GF-D8 (cell line): ENCODE measurements at regions not wholly inside any gene's neighbourhood (a gene's known extent, or its start where the extent isn't known, plus 50 kb on each side); places are given as distances from the start of the nearest gene placed in this dataset.

ENCODE experiments used
- DNase-seq: peaks from one replicate; lab custom pipeline; 2025; lab: John Stamatoyannopoulos, UW

DNA sequence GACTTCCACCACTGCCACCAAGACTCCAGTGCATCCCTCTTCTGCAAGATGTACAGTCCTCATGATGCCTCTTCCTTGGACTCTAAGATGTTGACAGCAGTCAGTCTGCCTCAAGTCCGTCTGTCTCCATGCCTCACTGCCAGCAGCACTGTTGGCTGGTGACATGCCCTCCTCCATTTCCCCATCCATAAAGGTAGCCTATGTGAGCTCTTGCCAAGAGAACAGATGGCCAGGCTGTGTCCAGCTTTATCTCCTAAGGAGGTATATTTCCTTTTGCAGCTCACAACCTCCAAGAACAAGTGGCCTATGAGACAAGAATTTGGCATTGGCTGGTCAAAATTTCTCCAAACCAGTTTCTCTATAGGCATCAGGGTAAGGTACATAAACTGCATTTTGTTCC lies 149.3 kb upstream of the HNRNPA3 start:
- no peak for DNase-seq

DNA sequence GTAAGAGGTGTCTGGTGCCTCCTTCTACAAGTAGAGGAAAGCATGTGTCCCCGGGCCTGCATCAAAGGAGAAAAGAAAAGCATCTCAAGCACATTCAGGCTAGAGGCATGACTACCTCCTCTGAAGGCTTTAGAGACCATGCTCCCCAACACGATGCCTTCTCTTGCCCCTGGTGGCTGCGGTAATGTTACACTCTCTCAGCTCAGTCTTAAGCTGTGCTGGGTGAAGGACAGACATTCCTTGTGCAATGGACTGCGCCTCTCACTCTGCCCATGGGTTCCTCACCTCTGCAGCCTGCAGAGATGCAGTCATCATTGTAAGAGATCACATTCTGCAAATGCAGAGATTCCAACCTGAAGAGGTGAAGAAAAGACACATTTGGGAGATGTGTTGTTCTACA lies 148.2 kb upstream of the HNRNPA3 start:
- DNase-seq: no peak

DNA sequence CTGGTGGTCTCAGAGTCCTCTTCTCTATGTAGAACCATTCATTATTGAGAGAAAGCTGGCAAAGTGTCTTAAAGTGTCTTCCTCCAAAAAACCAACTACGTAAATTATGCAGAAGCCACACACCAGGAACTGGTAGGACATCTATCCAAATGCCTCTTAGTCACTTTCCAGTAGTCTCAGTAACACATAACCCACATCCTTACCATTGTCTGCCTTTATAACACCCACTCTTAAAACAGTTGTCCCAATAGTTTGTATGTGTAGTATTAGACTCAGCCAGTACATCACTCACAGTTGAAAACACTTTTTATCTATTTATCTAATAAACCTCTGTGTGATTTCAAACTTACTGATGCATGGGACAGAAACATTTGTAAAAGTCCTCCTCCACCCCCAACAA lies 143.6 kb upstream of the HNRNPA3 start:
- no peak for DNase-seq

DNA sequence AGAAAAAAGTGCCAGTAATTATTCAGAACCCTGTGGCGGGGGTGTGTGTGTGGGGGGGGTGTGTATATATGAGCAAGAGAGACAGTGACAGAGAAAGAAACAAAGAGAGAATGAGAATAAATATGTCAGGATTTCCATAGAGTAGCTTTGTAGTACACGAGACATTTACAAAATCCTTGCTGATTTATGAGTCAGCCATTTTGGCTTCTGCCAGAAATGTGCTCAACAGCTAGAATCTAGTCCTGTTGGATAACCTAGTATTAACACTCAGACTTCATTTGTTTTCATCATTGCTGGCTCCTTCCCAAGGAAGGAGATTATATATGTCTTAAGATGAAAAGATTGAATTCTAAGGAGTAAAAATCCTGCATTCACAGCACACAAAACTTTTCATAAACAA lies 140.5 kb upstream of the HNRNPA3 start:
- no peak for DNase-seq

DNA sequence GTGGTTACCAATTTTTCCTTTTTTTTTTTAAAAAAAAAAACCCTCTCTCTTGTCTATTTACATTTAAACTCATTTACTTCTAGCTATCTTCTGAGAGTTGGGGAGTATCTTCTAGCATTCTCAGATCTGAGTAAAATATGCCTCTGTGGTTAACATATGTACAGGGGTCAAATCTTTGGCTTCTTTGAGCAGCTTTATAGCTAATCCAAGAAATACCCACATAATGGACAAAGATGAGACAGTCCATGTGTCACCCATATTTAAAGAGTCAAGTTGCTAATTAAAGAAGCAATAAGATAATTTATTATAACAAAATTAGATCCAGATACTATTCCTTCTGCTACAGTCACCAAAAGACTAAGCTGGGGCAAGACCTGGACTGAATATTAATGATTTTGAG lies 139.0 kb upstream of the HNRNPA3 start:
- no peak for DNase-seq

DNA sequence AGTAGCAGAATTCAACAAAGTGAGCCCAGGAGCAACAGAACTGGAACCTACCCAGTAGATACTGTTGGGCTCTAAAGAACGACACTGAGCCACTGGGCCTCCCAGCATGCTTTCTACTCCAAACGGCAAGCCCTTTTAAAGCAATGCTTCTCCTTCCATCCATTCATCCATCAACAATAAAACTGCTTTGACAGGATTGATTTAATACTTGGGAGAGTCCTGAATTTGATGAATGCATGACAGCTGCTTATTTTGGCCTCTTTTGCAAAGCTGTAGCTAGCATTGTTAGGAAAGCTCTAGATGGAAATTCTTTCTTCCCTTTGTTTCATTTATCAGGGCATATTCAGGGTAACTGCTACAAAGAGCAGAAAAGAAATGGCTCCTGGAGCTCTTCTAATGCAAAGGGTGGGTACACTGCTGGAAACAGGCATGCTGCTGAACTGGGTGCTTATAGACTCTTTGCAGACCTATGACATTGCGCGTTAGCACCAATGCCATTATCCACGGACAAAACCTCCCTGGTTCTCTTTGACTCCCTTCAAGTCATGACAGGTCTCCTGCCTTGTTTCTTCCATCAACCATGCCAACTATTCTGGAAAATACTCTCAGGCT lies 138.4 kb upstream of the HNRNPA3 start:
- no peak for DNase-seq

DNA sequence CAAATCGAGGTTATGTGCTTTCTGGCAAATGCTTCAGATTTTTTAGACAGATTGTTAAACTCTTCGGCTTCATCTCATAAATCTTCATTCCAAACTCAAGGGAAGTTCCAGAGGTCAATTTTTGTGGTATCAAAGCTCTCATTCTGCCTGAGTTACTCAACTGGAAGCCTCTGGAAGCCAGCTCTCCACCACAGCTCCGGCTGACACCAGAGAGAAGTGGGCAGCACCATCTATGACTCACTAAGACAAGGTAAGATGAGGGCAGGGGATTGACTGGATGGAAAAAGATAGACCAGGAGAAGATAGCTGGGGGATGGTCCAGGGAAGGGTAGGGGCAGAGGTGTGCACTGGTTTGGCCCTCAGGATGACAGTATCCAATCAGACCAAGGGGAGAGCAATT lies 137.3 kb upstream of the HNRNPA3 start:
- no peak for DNase-seq

DNA sequence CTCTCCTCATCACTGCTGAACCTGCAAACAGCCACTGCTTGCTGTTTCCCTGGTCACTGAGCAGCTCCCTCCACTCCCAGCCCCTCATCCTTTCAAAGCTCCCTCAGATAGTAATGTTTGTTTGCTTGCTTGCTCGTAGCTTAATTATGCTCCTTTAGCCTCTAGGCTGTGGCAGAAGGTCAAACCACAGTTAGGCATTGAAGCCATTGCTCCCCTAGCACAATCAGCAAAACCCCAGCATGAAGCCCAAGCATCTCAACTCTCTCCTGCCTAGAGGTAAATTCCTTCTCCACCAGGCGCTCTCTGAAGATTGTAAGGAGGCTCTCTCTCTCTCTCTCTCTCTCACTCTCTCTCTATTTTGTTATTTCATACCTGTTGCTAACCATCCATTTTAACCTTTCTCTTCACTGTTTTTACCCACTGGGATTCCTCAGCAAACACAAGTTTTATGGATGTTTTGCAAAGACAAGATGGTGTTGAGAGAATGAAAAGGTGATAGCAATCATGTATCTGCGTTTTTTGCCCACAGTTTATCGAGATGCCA lies 135.9 kb upstream of the HNRNPA3 start:
- no peak for DNase-seq

DNA sequence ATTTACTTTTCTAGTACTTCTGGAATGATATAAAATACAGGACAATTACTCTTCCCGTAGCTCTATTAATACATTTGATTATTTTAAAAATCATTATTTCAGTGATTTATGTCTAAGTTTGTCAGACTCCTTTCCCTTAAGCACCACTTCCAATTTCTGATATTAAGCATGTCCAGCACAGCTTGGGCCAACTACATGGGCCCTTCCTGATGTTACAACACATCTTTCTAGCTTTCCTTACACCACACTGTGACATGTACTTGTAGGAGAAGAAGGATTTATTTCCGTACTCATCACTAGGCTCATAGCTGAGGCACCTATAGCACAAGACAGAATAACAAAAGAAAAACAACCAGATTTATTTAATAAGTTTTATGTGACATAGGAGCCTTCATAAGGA lies 134.8 kb upstream of the HNRNPA3 start:
- DNase-seq: no peak

DNA sequence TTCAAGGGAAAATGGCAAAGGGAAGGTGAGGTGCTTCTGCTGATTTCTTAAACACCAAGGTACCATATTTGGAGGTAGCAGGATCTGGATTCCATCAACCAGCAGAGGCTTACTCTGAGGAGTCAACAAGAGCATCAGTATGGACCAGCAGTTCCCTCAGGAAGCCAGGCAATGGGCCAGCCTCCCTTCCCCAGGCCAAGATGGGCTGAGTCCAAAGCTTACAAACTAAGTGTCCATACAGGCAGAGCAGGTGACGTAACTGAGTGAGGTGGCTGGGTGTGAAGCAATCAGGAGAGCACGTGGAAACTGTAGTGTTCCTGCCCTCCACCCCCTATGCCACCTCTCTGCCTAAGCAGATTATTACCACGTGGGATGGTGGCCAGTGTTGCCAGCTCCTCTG lies 134.2 kb upstream of the HNRNPA3 start:
- DNase-seq: no peak

DNA sequence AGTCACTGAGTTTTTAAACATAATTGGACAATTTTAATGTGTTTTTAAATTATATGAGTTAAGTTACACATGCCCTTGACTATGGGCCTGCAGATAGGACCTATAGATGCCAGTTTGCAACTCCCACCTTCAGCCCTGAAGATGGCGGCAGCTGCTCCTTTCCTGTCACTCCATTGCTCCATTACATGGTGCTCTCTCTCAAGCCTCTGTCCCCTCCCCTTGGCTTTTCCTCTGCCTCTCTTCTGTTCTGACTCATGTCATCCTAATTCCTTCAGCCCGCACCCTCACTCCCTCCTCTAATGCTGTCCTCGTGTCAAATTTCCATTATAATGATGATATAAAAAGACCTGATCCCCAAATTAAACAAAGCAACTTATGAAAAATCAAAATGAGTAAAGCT lies 133.7 kb upstream of the HNRNPA3 start:
- DNase-seq: no peak

DNA sequence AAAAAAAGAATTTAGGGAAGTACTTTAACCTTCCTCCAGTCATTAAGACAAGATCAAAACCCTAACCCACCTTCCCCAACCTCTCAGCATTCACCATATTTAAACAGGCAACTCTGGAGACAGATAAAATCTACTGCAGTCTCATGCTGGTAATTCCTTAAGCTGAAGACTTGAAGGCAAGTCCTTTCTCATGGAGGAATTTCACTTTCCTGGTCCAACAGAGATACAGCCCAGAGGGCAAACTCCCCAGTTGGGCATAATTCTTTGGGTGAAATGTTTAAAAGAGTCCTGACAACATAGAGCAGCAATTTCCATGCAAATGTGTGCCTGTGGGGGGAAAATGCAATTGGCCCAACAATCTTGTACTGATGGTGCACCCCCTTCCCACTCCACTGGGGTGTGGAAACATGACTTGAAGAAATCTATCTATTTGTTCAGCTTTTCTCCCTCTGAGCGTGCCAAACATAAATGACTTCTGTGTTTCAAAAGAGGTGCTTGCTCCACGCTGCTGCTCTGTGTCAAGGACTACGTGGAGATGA lies 131.8 kb upstream of the HNRNPA3 start:
- no peak for DNase-seq

DNA sequence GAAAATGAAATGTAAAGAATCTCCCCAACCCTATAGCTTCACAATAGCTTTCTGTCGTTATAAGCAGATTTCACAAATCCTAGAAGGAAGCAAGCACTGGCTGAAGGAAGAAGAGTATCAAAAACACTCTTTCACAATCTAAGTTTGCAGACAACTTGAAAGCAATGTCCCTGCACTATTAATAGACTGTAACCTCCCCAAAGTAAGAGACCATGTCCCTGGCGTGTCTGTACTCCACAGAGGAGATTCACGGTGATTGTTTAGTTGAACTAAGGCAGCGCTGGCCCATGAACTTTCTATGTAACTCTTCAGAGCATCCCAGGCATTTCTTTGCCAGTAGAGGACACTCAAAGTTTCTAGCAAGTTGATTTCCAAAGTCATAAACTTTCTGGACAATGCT lies 128.0 kb upstream of the HNRNPA3 start:
- DNase-seq: no peak

DNA sequence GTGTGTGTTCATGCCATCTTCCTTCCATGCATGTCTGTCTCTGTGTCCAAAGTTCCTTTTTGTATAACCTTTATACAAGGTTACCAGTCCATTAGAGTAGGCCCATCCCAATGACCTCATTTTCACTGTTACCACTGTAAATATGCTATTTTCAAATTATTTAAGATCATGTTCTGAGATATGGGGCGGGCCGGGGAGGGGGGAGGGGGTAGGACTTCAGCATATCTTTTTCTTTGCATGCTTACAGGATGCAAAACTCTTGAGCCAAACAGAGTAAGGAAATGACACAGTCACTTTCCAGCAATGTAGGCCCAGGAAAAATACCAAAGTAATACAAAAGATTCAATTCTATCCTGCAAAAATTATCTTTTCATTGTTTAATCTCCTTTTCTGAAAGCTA lies 124.1 kb upstream of the HNRNPA3 start:
- DNase-seq: no peak

DNA sequence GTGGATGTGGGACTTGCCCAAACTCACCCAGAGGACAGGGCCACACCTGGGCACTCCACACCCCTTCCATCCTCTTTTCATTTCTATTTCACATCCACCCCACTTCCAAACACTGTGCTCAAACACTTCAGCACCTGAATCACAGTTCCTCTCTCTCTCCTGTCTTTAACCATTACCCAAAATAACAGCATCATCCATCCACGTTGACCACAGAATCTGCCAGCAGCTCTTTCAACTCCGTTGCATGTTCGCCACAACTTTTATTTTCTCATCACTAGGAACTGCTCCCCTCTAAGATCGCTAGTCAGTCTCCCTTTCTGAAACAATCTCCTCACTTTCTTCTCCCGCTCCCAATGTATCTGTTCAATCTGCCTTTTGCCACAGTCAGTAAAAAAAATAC lies 121.6 kb upstream of the HNRNPA3 start:
- DNase-seq: no peak

DNA sequence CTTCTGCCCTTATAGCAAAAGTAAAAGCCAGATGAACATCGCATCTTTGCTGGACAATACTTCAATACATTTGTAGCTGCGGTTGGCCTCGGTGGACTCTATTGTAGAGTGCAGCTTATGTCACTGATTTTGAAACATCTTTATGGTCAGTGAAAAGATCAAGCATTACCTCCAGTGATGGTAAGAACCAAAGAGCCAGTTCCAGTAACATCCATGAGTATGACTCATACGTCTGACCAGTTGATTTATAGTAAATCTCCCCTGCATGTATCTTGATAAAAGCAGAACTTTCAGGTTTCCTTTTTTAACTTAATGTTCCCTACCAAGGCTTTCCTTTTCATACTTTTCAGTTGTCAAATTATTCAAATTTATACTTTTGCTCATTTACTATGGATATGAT lies 119.2 kb upstream of the HNRNPA3 start:
- no peak for DNase-seq

DNA sequence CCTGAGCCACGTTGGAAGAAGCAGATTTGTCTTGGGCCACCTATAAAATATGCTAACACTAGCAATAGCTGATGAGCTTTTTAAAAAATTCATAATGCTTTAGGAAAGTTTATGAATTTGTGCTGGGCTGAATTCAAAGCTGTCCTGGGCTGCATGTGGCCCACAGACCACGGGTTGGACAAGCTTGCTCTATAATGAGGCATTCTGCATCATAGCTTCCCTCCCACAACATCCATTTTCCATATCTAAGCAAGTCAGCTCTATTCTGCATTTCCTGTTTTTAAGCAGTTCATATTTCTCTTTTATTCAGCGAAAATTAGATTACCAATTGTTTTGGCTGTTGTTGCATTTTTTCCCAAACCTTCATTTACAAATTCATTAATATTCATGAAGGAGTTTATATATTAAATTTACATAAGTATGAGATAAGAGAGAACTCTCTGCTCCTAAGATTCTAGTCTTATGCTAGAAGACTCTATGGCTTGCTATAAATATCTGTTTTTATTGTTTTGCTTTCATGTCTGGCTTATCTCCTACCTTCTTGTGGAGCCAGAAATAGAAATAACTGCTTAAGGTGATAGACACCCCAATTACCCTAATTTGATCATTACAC lies 114.5 kb upstream of the HNRNPA3 start:
- DNase-seq: no peak

DNA sequence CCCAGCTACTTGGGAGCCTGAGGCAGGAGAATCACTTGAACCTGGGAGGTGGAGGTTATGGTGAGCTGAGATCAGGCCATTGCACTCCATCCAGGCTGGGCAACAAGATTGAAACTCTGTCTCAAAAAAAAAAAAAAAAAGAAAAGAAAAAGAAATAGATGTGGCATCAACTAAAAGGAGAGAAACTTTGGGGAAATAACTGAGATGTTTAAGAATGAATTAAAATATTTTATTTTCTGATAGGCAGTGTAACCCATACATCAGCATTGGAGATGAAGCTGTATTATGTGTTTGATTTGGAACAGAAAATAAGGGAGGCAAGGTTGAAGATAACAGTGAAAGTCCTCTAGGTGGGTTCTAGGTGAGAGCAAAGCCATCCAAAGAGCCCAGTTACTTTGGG lies 110.7 kb upstream of the HNRNPA3 start:
- no peak for DNase-seq

DNA sequence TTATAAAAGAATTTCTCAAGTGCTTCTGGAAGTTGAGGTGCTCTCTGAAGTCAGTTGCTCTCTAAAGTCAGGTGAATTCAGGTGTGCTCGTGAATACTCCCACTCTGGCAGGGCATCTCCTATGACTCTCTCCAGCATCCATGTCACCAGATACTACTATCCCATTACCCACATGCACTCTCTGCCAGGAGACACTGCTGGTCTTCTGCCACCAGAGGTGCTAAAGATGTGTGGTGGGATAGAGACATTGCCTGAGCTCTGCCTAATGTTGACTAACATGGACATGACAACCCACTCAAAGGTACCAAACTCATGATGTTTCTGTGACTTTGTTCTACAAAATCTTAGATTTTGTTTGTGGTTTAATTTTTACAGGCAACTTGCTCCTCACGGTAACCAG lies 106.4 kb upstream of the HNRNPA3 start:
- no peak for DNase-seq

DNA sequence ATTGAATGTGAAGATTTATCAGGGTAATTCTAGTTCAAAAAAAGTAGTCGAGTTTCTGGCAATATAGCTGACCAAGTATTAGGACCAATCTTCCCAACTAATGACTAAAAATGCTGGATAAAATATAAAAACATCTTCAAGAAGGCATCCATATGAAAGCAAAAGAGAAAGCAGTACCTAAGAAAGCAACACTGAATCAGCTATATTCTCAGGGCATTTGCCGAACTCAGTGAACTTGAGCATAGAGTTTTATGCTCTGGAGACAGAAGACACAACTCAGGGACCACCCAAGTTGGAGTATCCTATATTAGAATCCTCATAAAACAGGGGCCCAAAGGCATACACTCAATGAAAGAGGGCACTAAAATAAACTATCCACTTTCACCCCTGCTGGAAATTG lies 103.7 kb upstream of the HNRNPA3 start:
- DNase-seq: no peak

DNA sequence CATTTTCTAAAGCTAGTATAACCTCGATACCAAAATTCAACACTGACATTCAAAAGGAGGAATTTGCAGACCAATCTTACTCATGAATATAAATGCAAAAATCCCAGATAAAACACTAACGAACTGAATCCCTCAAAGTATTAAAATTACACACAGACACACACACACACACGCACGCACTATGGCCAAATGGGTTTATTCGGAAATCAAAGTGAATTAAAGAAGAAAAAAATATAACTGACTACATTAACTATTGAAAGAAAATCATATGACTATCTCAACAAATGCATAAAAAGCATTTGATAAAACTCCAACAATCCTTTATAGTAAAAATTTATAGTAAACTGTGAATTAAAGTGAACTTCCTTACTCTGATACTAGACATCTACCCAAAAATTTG lies 97.9 kb upstream of the HNRNPA3 start:
- no peak for DNase-seq

DNA sequence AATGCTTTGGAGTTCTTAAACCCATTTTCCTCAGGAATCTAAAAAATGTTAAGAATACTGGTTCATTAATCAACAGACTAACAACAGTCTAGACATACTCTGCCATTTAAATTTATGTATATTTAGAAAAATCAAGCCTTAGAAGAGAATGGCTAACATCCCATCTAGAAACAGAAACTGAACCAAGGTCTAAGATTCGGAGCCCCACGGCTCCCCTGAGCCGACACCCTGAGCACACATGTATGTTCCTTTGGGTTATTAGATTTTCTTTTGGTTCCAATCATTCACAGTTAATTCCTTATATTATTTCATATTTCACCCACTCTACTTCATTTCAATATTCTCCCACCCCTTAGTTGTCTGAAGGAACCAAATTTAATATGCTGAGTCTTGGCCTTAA lies 94.8 kb upstream of the HNRNPA3 start:
- no peak for DNase-seq

DNA sequence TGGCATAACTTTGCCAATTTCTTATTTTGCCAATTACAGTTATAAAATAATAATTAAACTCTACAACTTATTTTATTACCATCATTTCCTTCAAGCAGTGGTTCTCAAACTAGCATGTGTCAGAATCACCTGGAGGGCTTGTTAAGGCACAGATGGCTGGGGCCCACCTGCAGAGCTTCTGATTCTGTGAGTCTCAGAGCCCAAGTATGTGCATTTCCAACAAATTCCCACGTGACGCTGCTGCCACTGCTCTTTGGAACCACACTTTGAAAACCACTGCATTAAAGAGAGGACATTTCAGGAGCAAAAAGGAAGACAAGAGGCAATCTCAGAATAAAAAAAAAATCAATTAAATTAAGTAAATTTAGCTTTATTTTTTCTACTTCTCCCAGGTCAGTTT lies 94.0 kb upstream of the HNRNPA3 start:
- DNase-seq: no peak

DNA sequence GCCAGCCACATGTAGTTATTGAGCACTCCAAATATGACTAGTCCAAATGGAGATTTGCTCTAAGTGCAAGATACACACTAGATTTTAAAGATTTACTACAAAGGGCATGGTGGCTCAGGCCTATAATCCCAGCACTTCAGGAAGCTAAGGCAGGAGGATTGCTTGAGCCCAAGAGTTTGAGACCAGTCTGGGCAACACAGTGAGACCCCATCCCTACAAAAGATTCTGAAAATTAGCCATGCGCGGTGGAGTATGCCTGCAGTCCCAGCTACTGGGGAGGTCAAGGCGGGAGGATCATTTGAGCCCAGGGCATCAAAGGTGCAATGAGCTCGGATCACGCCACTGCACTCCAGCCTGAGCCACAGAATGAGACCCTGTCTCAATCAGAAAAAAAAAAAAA lies 93.5 kb upstream of the HNRNPA3 start:
- no peak for DNase-seq
